BLaER1 treated with 17β-estradiol and CSF1 and Interleukin-3, amounts not matched to agents 10 nM and 100 nM (cell line): ENCODE measurements at regions not wholly inside any gene's neighbourhood (a gene's known extent, or its start where the extent isn't known, plus 50 kb on each side); places are given as distances from the start of the nearest gene placed in this dataset.

Source experiments
- H3K27ac ChIP-seq, 11 experiments: shearing (Covaris generic); formaldehyde crosslinking; 2 replicates each; pipeline ENCODE4 v1.8.1; 2022
- H3K27me3 ChIP-seq, 11 experiments: shearing (Covaris generic); formaldehyde crosslinking; 2 replicates each; pipeline ENCODE4 v1.8.1; 2022
- H3K36me3 ChIP-seq, 11 experiments: shearing (Covaris generic); formaldehyde crosslinking; 2 replicates each; pipeline ENCODE4 v1.8.1; 2022
- H3K4me1 ChIP-seq, 10 experiments: shearing (Covaris generic); formaldehyde crosslinking; 2 replicates each; pipeline ENCODE4 v1.8.1; 2022
- H3K4me2 ChIP-seq, 11 experiments: shearing (Covaris generic); formaldehyde crosslinking; 2 replicates each; pipeline ENCODE4 v1.8.1; 2022
- H3K4me3 ChIP-seq, 10 experiments: shearing (Covaris generic); formaldehyde crosslinking; 2 replicates each; pipeline ENCODE4 v1.8.1; 2022
- H3K9ac ChIP-seq, 11 experiments: shearing (Covaris generic); formaldehyde crosslinking; 2 replicates each; pipeline ENCODE4 v1.8.1; 2022
- H3K9me3 ChIP-seq, 11 experiments: shearing (Covaris generic); formaldehyde crosslinking; replicated peaks in 1 of 11; 2 replicates each; pipeline ENCODE4 v1.8.1; 2022
- H4K20me1 ChIP-seq, 11 experiments: shearing (Covaris generic); formaldehyde crosslinking; 2 replicates each; pipeline ENCODE4 v1.8.1; 2022
- Cebpa-rat ChIP-seq, 11 experiments: shearing (Covaris generic); IDR thresholded peaks; 2 replicates each; pipeline ENCODE4 v1.8.1; 2022

- no peaks in the 10 kb centered on the region for H3K36me3 ChIP-seq
- H3K27ac ChIP-seq, result no peak overlapping the region
- H3K4me2 ChIP-seq, result no peak overlapping the region
- H3K27me3 ChIP-seq, result no peaks in the 10 kb centered on the region
- peaks cover 0 to 10% (median 6%) of the 10 kb centered on the region in 10 experiments; a peak in 13 of 20 replicates for H3K4me1 ChIP-seq
- H3K9ac ChIP-seq, result no peak overlapping the region
- H3K4me3 ChIP-seq, result no peak overlapping the region
- no peaks in the 10 kb centered on the region for H4K20me1 ChIP-seq
- H3K9me3 ChIP-seq, result no peaks in the 10 kb centered on the region; a peak in 1 of 22 replicates
- TF ChIP-seq Cebpa-rat (IDR thresholded peaks at IDR 0.05), result no peak
These were observed 105.3 kb downstream of the RCN1 start for GRCh38 chr11:32196137-32196536.

GRCh38 chr11:32198053-32198452 is 107.2 kb downstream of the RCN1 start:
- no peak overlapping the region for H3K4me3 ChIP-seq
- no peak overlapping the region for H3K27ac ChIP-seq
- H3K36me3 ChIP-seq, result no peaks in the 10 kb centered on the region
- H3K4me2 ChIP-seq, result no peak overlapping the region
- H3K4me1 ChIP-seq, result peaks cover 0 to 9% (median 6%) of the 10 kb centered on the region in 10 experiments; a peak in 13 of 20 replicates
- H4K20me1 ChIP-seq, result no peaks in the 10 kb centered on the region
- H3K27me3 ChIP-seq, result no peaks in the 10 kb centered on the region
- no peaks in the 10 kb centered on the region; a peak in 1 of 22 replicates for H3K9me3 ChIP-seq
- TF ChIP-seq Cebpa-rat (IDR thresholded peaks at IDR 0.05), result no peak
- no peak overlapping the region for H3K9ac ChIP-seq

GRCh38 chr11:32200136-32200847 is 109.4 kb downstream of the RCN1 start:
- H3K9ac ChIP-seq, result no peak overlapping the region

GRCh38 chr11:32204751-32205150 is 113.9 kb downstream of the RCN1 start:
- no peak overlapping the region for H3K9ac ChIP-seq
- H3K36me3 ChIP-seq, result no peaks in the 10 kb centered on the region
- H3K9me3 ChIP-seq, result no peaks in the 10 kb centered on the region; a peak in 1 of 22 replicates
- TF ChIP-seq Cebpa-rat (IDR thresholded peaks at IDR 0.05), result no peak
- H3K27me3 ChIP-seq, result no peaks in the 10 kb centered on the region
- no peak overlapping the region for H3K4me2 ChIP-seq
- no peaks in the 10 kb centered on the region for H4K20me1 ChIP-seq
- H3K4me1 ChIP-seq, result no peaks in the 10 kb centered on the region
- no peak overlapping the region for H3K27ac ChIP-seq
- no peak overlapping the region for H3K4me3 ChIP-seq

More at GRCh38 chr11:32200136-32200847, 109.4 kb downstream of the RCN1 start:
- H3K4me2 ChIP-seq, result no peak overlapping the region
- no peaks in the 10 kb centered on the region; a peak in 1 of 22 replicates for H3K9me3 ChIP-seq
- H3K27me3 ChIP-seq, result no peaks in the 10 kb centered on the region
- H3K27ac ChIP-seq, result no peak overlapping the region
- H4K20me1 ChIP-seq, result no peaks in the 10 kb centered on the region
- H3K36me3 ChIP-seq, result no peaks in the 10 kb centered on the region
- no peak overlapping the region for H3K4me3 ChIP-seq
- H3K4me1 ChIP-seq, result no peaks in the 10 kb centered on the region
- TF ChIP-seq Cebpa-rat (IDR thresholded peaks at IDR 0.05), result no peak

- no peaks in the 10 kb centered on the region for H3K4me1 ChIP-seq
- no peaks in the 10 kb centered on the region for H3K36me3 ChIP-seq
- no peak overlapping the region for H3K4me2 ChIP-seq
These were observed 119.7 kb downstream of the RCN1 start for GRCh38 chr11:32210556-32210955.

GRCh38 chr11:32213223-32213622 is 122.3 kb downstream of the RCN1 start:
- no peak overlapping the region for H3K27ac ChIP-seq
- no peaks in the 10 kb centered on the region for H3K27me3 ChIP-seq
- H3K4me2 ChIP-seq, result no peak overlapping the region

More at GRCh38 chr11:32210556-32210955, 119.7 kb downstream of the RCN1 start:
- H3K27me3 ChIP-seq, result no peaks in the 10 kb centered on the region
- no peaks in the 10 kb centered on the region for H3K9me3 ChIP-seq
- no peak for TF ChIP-seq Cebpa-rat (IDR thresholded peaks at IDR 0.05)
- no peaks in the 10 kb centered on the region for H4K20me1 ChIP-seq
- no peak overlapping the region for H3K27ac ChIP-seq
- no peak overlapping the region for H3K9ac ChIP-seq
- no peak overlapping the region for H3K4me3 ChIP-seq

GRCh38 chr11:32215157-32215556 is 124.3 kb downstream of the RCN1 start:
- H3K27me3 ChIP-seq, result no peaks in the 10 kb centered on the region
- no peaks in the 10 kb centered on the region for H3K9me3 ChIP-seq
- no peaks in the 10 kb centered on the region for H4K20me1 ChIP-seq
- no peak overlapping the region for H3K4me3 ChIP-seq
- no peak overlapping the region for H3K4me2 ChIP-seq
- H3K4me1 ChIP-seq, result no peaks in the 10 kb centered on the region
- no peak overlapping the region for H3K27ac ChIP-seq
- TF ChIP-seq Cebpa-rat (IDR thresholded peaks at IDR 0.05), result no peak
- no peak overlapping the region for H3K9ac ChIP-seq
- no peaks in the 10 kb centered on the region for H3K36me3 ChIP-seq

More at GRCh38 chr11:32213223-32213622, 122.3 kb downstream of the RCN1 start:
- Histone ChIP-seq H3K4me1 (no peaks in the 10 kb centered on the region), H3K9ac (no peak overlapping the region), H3K36me3 (no peaks in the 10 kb centered on the region), H3K9me3 (no peaks in the 10 kb centered on the region), H3K4me3 (no peak overlapping the region), H4K20me1 (no peaks in the 10 kb centered on the region)
- TF ChIP-seq Cebpa-rat (IDR thresholded peaks at IDR 0.05), result no peak

- Histone ChIP-seq H3K9me3 (no peaks in the 10 kb centered on the region), H3K36me3 (no peaks in the 10 kb centered on the region), H3K4me3 (no peak overlapping the region), H3K27me3 (no peaks in the 10 kb centered on the region), H3K9ac (no peak overlapping the region), H4K20me1 (no peaks in the 10 kb centered on the region), H3K4me1 (peaks cover 0 to 5% (median 0%) of the 10 kb centered on the region in 10 experiments; a peak in 1 of 20 replicates), H3K4me2 (no peak overlapping the region), H3K27ac (no peak overlapping the region)
- no peak for TF ChIP-seq Cebpa-rat (IDR thresholded peaks at IDR 0.05)
These were observed 125.9 kb downstream of the RCN1 start for GRCh38 chr11:32216749-32217148.

GRCh38 chr11:32219320-32219719 is 128.4 kb downstream of the RCN1 start:
- Histone ChIP-seq H3K9me3 (no peaks in the 10 kb centered on the region), H3K4me1 (peaks cover 0 to 9% (median 0%) of the 10 kb centered on the region in 10 experiments; a peak in 1 of 20 replicates), H3K36me3 (no peaks in the 10 kb centered on the region), H3K27ac (no peak overlapping the region), H3K4me3 (no peak overlapping the region), H3K4me2 (no peak overlapping the region), H3K9ac (no peak overlapping the region), H3K27me3 (no peaks in the 10 kb centered on the region), H4K20me1 (no peaks in the 10 kb centered on the region)
- TF ChIP-seq Cebpa-rat (IDR thresholded peaks at IDR 0.05), result no peak

GRCh38 chr11:32221476-32222032 is 130.7 kb downstream of the RCN1 start:
- Histone ChIP-seq H3K4me1 (peaks cover 0 to 9% (median 0%) of the 10 kb centered on the region in 10 experiments; a peak in 1 of 20 replicates), H4K20me1 (no peaks in the 10 kb centered on the region), H3K36me3 (no peaks in the 10 kb centered on the region), H3K4me2 (no peak overlapping the region), H3K27ac (no peak overlapping the region), H3K27me3 (no peaks in the 10 kb centered on the region), H3K9me3 (no peaks in the 10 kb centered on the region), H3K4me3 (no peak overlapping the region), H3K9ac (no peak overlapping the region)
- TF ChIP-seq Cebpa-rat (IDR thresholded peaks at IDR 0.05), result no peak
